Neural cell (in vitro differentiated cells): ENCODE measurements at regions not wholly inside any gene's neighbourhood (a gene's known extent, or its start where the extent isn't known, plus 50 kb on each side); places are given as distances from the start of the nearest gene placed in this dataset.

Experiments used
- EZH2 ChIP-seq: fragments of 200-600, 300-800 bp; shearing (Covaris generic), sonication (generic); IDR thresholded peaks from 2 replicates; pipeline ENCODE4 v1.6.1; 2014; ENCODE audit warnings: antibody characterized with exemption, low read length, borderline replicate concordance, mild to moderate bottlenecking; ENCODE audit not compliant: insufficient read depth, poor library complexity, severe bottlenecking
- POLR2AphosphoS5 ChIP-seq: IDR thresholded peaks from 2 replicates; pipeline ENCODE4 v1.6.1; 2012
- SMC3 ChIP-seq: fragments of 450-650 bp; conservative IDR thresholded peaks from 2 replicates; pipeline ENCODE4 v1.6.1; 2014; ENCODE audit warnings: antibody characterized with exemption, mild to moderate bottlenecking, moderate library complexity; ENCODE audit not compliant: poor library complexity
- TF ChIP-seq, protein P1 (sequence below): fragments of 450-650 bp; IDR thresholded peaks from 2 replicates; pipeline ENCODE4 v1.5.1; 2014; ENCODE audit warnings: antibody characterized with exemption, mild to moderate bottlenecking, moderate library complexity; ENCODE audit not compliant: poor library complexity, severe bottlenecking

DNA sequence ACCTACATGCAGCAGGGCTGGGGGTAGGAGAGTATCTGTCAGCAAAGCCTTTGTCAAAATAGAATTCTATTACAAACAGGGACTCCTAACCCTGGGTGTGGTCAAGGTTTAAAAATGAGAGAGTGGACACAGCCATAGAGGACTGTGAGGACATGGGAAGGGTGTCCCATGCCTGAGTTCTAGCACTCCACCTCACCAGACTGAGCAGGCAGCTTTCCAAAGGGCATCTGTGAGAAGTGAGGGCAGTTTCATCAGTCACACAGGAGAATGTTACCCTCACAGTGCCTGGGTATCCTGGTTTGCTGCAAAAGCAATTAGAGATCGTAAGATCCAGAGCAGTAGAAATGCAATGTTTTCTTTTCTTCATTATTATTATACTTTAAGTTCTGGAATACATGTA lies 174.9 kb upstream of the UBL3 start:
- TF ChIP-seq, protein P1, sequence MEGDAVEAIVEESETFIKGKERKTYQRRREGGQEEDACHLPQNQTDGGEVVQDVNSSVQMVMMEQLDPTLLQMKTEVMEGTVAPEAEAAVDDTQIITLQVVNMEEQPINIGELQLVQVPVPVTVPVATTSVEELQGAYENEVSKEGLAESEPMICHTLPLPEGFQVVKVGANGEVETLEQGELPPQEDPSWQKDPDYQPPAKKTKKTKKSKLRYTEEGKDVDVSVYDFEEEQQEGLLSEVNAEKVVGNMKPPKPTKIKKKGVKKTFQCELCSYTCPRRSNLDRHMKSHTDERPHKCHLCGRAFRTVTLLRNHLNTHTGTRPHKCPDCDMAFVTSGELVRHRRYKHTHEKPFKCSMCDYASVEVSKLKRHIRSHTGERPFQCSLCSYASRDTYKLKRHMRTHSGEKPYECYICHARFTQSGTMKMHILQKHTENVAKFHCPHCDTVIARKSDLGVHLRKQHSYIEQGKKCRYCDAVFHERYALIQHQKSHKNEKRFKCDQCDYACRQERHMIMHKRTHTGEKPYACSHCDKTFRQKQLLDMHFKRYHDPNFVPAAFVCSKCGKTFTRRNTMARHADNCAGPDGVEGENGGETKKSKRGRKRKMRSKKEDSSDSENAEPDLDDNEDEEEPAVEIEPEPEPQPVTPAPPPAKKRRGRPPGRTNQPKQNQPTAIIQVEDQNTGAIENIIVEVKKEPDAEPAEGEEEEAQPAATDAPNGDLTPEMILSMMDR = no peak
- TF ChIP-seq EZH2 (no peak), POLR2AphosphoS5 (no peak), SMC3 (no peak)
